GM13976 (cell line): ENCODE measurements at regions not wholly inside any gene's neighbourhood (a gene's known extent, or its start where the extent isn't known, plus 50 kb on each side); places are given as distances from the start of the nearest gene placed in this dataset.

ENCODE experiments used
- DNase-seq: peaks from one replicate; pipeline ENCODE4 v3.0.0; 2012; ENCODE audit warnings: low spot score
- CTCF ChIP-seq: IDR thresholded peaks from 2 replicates; pipeline ENCODE4 v1.5.1; 2012; ENCODE audit warnings: borderline replicate concordance, mild to moderate bottlenecking; ENCODE audit not compliant: insufficient read depth; ENCODE audit errors: extremely low read depth, missing control alignments, control extremely low read depth
- in situ Hi-C: fragments of 300-500 bp; cut with MboI; formaldehyde crosslinking; loops from one replicate; pipeline ENCODE4 v1.12.0; 2022; ENCODE audit warnings: low sequenced_read_pairs, mixed read lengths, inconsistent platforms; ENCODE audit not compliant: unreplicated experiment

- in situ Hi-C loops = no loop called here
- no peak for TF ChIP-seq CTCF
- DNase-seq = no peak
Measured at GRCh38 chr18:72378016-72378415, 166.1 kb downstream of the CBLN2 start.

GRCh38 chr18:72376256-72376655 is 167.9 kb downstream of the CBLN2 start:
- TF ChIP-seq CTCF = no peak
- in situ Hi-C loops = no loop called here
- DNase-seq = no peak

- no peak for TF ChIP-seq CTCF
- DNase-seq = no peak
- in situ Hi-C loops = no loop called here
Measured at GRCh38 chr18:72375618-72376017, 168.5 kb downstream of the CBLN2 start.

GRCh38 chr18:72372076-72372475 is 172.1 kb downstream of the CBLN2 start:
- no peak for DNase-seq
- in situ Hi-C loops = no loop called here
- TF ChIP-seq CTCF = no peak

GRCh38 chr18:72368308-72368707 is 175.8 kb downstream of the CBLN2 start:
- no peak for DNase-seq
- TF ChIP-seq CTCF = no peak
- in situ Hi-C loops = no loop called here

- in situ Hi-C loops = no loop called here
- TF ChIP-seq CTCF = no peak
- DNase-seq = no peak
Measured at GRCh38 chr18:72360634-72361033, 183.5 kb downstream of the CBLN2 start.

GRCh38 chr18:72342933-72343332 is 201.2 kb downstream of the CBLN2 start:
- in situ Hi-C loops = no loop called here
- TF ChIP-seq CTCF = no peak
- no peak for DNase-seq
